ENCODE measurements at regions not wholly inside any gene's neighbourhood (a gene's known extent, or its start where the extent isn't known, plus 50 kb on each side); places are given as distances from the start of the nearest gene placed in this dataset.

DNA sequence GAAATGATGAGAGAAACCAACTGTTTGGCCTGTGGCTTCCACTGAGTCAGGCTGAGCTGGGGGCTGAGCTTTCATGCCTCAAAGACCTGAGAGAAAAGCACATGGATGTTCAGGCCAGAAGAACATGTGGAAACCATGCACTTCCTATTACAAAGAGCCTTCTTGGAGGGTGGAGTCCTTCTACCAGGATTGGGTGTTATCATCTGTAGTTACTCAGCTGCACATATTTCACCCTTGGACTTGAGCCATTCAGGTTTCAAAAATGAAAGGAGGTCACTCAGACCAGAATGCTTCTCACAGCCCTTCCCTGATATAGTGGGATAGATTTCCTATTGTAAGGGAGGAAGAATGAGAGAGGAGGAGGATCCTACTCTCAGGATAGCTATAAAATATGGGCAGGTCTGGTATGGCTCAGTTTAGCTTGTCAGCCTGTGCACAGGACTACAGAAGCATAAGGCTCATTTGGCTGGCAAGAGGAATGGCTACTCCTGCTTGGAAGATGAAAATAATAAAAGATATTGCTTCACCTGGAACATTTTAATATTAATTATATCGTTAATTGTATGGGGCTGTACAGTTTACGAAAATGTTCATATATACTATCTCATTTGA lies 173.6 kb upstream of the TMC3 start:
- intact Hi-C loops (cut with DNase I; ENCODE audit: low total_unique reads) (no loop called here), in situ Hi-C loops (cut with MboI; ENCODE audit: low pct_ligation_motif_present in 1 of 4, low pct_unique_long_range_greater_than_20kb in 1 of 4, low sequenced_read_pairs in 3 of 4) (no loop called here)
- Histone ChIP-seq H3K27ac (no peak overlapping the region), H3K4me3 (no peak overlapping the region), H3K4me1 (peaks cover 0 to 8% (median 0%) of the 10 kb centered on the region in 4 donors), H3K9me3 (no peaks in the 10 kb centered on the region), H3K36me3 (no peaks in the 10 kb centered on the region), H3K27me3 (no peaks in the 10 kb centered on the region)
- no peak for DNase-seq
- TF ChIP-seq POLR2AphosphoS5 (IDR thresholded peaks at IDR 0.05) (peak in 1 of 3 donors; percentile 48), POLR2A (IDR thresholded peaks at IDR 0.05) (no peak)
- WGBS, 2 donors (ENCODE audit: low coverage in 1 of 2): 80 to 85% methylated on average over 2 of the region's 2 CpGs

DNA sequence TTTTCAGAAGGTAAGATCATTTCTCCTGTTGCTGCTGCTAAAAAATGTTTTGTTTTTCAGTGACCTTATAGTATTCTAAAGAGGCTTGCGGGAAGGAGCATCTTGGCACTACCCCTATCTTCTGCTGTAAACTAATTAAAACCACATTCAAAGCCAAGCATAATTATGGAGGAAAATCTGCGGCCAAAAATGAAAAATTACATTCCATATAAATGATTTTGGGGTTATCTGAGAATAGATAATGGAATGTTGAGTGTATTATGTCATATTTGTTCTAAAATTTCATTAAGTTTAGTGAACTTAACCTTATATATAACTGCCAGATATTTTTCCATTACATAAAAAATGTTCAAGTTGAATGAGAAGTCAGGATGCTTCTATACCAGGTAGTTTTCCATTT lies 170.4 kb upstream of the TMC3 start:
- no peak for DNase-seq
- intact Hi-C loops (cut with DNase I; ENCODE audit: low total_unique reads): no loop called here
- Histone ChIP-seq H3K9me3 (no peaks in the 10 kb centered on the region), H3K4me3 (no peak overlapping the region), H3K27ac (no peak overlapping the region), H3K4me1 (no peaks in the 10 kb centered on the region), H3K27me3 (no peaks in the 10 kb centered on the region), H3K36me3 (no peaks in the 10 kb centered on the region)
- WGBS, 2 donors (ENCODE audit: low coverage in 1 of 2): 73 to 75% methylated on average over 2 of the region's 2 CpGs
- TF ChIP-seq EP300 (IDR thresholded peaks at IDR 0.05; ENCODE audit: low read depth): no peak
- TF ChIP-seq, protein P1, sequence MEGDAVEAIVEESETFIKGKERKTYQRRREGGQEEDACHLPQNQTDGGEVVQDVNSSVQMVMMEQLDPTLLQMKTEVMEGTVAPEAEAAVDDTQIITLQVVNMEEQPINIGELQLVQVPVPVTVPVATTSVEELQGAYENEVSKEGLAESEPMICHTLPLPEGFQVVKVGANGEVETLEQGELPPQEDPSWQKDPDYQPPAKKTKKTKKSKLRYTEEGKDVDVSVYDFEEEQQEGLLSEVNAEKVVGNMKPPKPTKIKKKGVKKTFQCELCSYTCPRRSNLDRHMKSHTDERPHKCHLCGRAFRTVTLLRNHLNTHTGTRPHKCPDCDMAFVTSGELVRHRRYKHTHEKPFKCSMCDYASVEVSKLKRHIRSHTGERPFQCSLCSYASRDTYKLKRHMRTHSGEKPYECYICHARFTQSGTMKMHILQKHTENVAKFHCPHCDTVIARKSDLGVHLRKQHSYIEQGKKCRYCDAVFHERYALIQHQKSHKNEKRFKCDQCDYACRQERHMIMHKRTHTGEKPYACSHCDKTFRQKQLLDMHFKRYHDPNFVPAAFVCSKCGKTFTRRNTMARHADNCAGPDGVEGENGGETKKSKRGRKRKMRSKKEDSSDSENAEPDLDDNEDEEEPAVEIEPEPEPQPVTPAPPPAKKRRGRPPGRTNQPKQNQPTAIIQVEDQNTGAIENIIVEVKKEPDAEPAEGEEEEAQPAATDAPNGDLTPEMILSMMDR (IDR thresholded peaks at IDR 0.05): no peak
- TF ChIP-seq POLR2A (IDR thresholded peaks at IDR 0.05): no peak
- TF ChIP-seq POLR2AphosphoS5 (IDR thresholded peaks at IDR 0.05): no peak
- in situ Hi-C loops (cut with MboI; ENCODE audit: low pct_ligation_motif_present in 1 of 4, low pct_unique_long_range_greater_than_20kb in 1 of 4, low sequenced_read_pairs in 3 of 4): no loop called here

DNA sequence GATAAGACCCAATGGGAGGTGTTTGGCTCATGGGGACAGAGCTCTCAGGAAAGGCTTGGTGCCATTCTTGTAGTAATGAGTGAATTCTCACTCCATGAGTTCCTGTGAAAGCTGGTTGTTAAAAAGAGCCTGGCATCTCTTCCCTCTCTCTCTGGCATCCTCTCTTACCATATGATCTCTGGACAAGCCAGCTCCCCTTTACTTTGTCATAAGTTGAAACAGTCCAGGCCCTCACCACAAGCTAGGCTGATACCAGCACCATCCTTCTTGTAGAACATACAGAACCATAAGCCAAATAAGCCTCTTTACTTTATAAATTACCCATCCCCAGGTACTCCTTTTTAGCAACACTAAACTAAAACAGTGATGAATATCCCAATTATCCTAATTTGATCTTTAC lies 166.9 kb upstream of the TMC3 start:
- DNase-seq: no peak
- no peak for TF ChIP-seq EP300 (IDR thresholded peaks at IDR 0.05; ENCODE audit: low read depth)
- peak in 1 of 3 donors; percentile 62 for TF ChIP-seq POLR2AphosphoS5 (IDR thresholded peaks at IDR 0.05)
- TF ChIP-seq, protein P1 (IDR thresholded peaks at IDR 0.05): no peak
- no peak for TF ChIP-seq POLR2A (IDR thresholded peaks at IDR 0.05)
- no peaks in the 10 kb centered on the region for H3K4me1 ChIP-seq
- H3K9me3 ChIP-seq: no peaks in the 10 kb centered on the region
- no peak overlapping the region for H3K27ac ChIP-seq
- intact Hi-C loops (cut with DNase I; ENCODE audit: low total_unique reads): no loop called here
- no peak overlapping the region for H3K4me3 ChIP-seq
- H3K27me3 ChIP-seq: no peaks in the 10 kb centered on the region
- in situ Hi-C loops (cut with MboI; ENCODE audit: low pct_ligation_motif_present in 1 of 4, low pct_unique_long_range_greater_than_20kb in 1 of 4, low sequenced_read_pairs in 3 of 4): no loop called here
- no peaks in the 10 kb centered on the region for H3K36me3 ChIP-seq

DNA sequence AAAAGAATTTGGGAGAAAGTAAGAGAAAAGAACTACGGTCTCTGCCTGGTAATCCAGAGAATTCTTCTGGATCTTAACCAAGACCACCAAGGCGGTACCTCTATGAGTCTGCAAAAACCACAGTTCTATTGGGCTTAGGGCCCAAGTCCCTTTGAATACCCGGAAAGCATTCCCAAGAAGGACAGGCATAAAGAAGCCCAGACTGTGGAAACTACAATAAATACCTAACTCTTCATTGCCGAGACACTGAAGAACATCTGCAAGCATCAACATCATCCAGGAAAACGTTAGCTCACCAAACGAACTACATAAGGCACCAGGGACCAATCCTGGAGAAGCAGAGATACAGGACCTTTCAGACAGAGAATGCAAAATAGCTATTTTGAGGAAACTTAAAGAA lies 162.3 kb upstream of the TMC3 start:
- Histone ChIP-seq H3K4me3 (no peak overlapping the region), H3K4me1 (peaks cover 0 to 3% (median under 1%) of the 10 kb centered on the region in 4 donors), H3K27me3 (no peaks in the 10 kb centered on the region), H3K36me3 (no peaks in the 10 kb centered on the region), H3K9me3 (no peaks in the 10 kb centered on the region), H3K27ac (no peak overlapping the region)
- in situ Hi-C loops (cut with MboI; ENCODE audit: low pct_ligation_motif_present in 1 of 4, low pct_unique_long_range_greater_than_20kb in 1 of 4, low sequenced_read_pairs in 3 of 4) (no loop called here), intact Hi-C loops (cut with DNase I; ENCODE audit: low total_unique reads) (no loop called here)
- TF ChIP-seq, protein P1 (IDR thresholded peaks at IDR 0.05): no peak
- no peak for TF ChIP-seq POLR2AphosphoS5 (IDR thresholded peaks at IDR 0.05)
- TF ChIP-seq EP300 (IDR thresholded peaks at IDR 0.05; ENCODE audit: low read depth): no peak
- TF ChIP-seq POLR2A (IDR thresholded peaks at IDR 0.05): no peak
- WGBS, 2 donors (ENCODE audit: low coverage in 1 of 2): 53% methylated on average over 5 to 6 of the region's 6 CpGs
- DNase-seq: no peak

DNA sequence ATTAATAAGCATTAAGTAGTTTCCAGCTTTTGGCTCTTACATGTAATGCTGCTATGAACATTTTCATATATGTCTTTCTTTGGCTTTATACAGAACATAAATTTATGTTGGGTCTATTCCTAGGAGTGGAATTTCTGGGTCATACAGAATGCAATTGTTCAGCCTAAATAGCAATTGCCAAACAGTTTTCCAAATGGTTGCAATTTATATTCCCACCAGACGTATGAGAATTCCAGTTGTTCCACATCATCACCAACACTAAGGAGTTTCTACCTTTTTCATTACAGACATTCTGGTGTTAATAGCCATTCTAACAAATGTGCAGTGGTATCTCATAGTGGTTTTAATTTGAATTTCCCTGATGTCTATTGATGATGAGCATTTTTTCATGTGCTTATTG lies 160.1 kb upstream of the TMC3 start:
- H3K4me1 ChIP-seq: peaks cover 0 to 8% (median 5%) of the 10 kb centered on the region in 4 donors
- no peak overlapping the region for H3K27ac ChIP-seq
- no peaks in the 10 kb centered on the region for H3K36me3 ChIP-seq
- DNase-seq: no peak
- TF ChIP-seq POLR2A (IDR thresholded peaks at IDR 0.05): no peak
- TF ChIP-seq, protein P1 (IDR thresholded peaks at IDR 0.05): no peak
- H3K4me3 ChIP-seq: no peak overlapping the region
- no peaks in the 10 kb centered on the region for H3K27me3 ChIP-seq
- no peaks in the 10 kb centered on the region for H3K9me3 ChIP-seq
- in situ Hi-C loops (cut with MboI; ENCODE audit: low pct_ligation_motif_present in 1 of 4, low pct_unique_long_range_greater_than_20kb in 1 of 4, low sequenced_read_pairs in 3 of 4) (no loop called here), intact Hi-C loops (cut with DNase I; ENCODE audit: low total_unique reads) (no loop called here)
- 76 to 83% methylated on average over 1 of the region's 1 CpG for WGBS, 2 donors (ENCODE audit: low coverage in 1 of 2)

Data from transverse colon (tissue), 4 donors.